ENCODE measurements at regions not wholly inside any gene's neighbourhood (a gene's known extent, or its start where the extent isn't known, plus 50 kb on each side); places are given as distances from the start of the nearest gene placed in this dataset.
"Not testable (repeated sequence)": the region's sequence is repeated elsewhere in the genome, so short reads cannot be mapped to it uniquely, and the experiment has no call there.

DNA sequence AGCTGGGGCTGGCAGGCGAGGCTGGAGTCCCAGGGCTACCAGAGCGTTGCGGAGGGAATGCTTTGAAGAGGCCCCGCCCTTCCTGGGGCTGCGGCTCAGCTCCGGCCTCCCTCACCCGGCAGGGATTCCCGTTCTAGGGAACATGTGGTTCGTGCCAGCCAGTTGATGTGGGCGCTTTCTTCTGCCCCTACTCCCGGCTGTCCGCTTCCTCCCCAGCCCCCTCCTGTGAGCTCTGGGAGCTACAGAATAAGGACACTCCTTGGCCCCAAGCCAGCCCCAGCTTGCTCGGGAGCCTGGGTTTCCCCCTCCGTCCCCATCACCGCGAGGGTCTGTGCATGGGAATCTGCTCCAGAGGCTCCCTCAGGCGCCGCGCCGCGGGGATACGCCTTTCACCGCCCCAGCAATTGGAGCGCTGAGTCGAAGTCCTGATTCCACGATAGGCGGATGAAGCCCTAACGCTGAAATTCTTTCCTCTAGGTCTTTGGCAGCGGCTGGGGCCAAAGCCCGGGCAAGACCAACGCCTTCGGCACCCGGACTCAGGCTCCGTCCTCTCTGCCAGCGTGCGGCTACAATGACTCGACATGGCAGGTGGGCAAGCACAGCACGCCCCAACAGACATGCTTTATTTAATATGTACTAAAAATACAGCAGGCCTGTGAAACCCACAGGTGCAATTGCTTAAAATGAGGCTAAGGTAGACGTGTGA, 69.5 kb downstream of the KLF15 start:
- no peak for DNase-seq (ENCODE audit: low spot score)
- TF ChIP-seq, protein P1, sequence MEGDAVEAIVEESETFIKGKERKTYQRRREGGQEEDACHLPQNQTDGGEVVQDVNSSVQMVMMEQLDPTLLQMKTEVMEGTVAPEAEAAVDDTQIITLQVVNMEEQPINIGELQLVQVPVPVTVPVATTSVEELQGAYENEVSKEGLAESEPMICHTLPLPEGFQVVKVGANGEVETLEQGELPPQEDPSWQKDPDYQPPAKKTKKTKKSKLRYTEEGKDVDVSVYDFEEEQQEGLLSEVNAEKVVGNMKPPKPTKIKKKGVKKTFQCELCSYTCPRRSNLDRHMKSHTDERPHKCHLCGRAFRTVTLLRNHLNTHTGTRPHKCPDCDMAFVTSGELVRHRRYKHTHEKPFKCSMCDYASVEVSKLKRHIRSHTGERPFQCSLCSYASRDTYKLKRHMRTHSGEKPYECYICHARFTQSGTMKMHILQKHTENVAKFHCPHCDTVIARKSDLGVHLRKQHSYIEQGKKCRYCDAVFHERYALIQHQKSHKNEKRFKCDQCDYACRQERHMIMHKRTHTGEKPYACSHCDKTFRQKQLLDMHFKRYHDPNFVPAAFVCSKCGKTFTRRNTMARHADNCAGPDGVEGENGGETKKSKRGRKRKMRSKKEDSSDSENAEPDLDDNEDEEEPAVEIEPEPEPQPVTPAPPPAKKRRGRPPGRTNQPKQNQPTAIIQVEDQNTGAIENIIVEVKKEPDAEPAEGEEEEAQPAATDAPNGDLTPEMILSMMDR (IDR thresholded peaks at IDR 0.05; ENCODE audit: borderline replicate concordance, control extremely low read depth, extremely low read depth, insufficient read depth, missing control alignments): no peak
- in situ Hi-C loops (cut with MboI; ENCODE audit: low sequenced_read_pairs, unreplicated experiment): no loop called here

DNA sequence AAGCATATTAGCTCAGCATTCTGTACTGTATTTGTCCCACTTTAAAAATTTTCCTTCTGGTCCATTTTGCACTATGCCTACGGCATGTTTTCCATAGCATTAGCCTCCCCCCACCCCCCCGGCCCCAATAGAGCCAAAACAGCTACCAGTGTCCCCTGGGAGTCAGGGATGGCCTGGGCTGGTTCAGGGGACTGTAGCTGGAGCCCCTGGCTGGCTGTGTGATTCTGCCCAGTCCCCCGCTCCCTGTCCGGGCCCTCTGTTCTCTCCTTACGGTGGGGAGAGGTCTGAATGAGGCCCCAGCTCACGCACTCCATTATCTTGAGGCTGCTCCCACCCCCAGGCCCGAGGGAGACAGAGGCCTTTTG, 70.1 kb downstream of the KLF15 start:
- TF ChIP-seq, protein P1 (IDR thresholded peaks at IDR 0.05; ENCODE audit: borderline replicate concordance, control extremely low read depth, extremely low read depth, insufficient read depth, missing control alignments): no peak
- DNase-seq (ENCODE audit: low spot score): no peak
- in situ Hi-C loops (cut with MboI; ENCODE audit: low sequenced_read_pairs, unreplicated experiment): no loop called here

DNA sequence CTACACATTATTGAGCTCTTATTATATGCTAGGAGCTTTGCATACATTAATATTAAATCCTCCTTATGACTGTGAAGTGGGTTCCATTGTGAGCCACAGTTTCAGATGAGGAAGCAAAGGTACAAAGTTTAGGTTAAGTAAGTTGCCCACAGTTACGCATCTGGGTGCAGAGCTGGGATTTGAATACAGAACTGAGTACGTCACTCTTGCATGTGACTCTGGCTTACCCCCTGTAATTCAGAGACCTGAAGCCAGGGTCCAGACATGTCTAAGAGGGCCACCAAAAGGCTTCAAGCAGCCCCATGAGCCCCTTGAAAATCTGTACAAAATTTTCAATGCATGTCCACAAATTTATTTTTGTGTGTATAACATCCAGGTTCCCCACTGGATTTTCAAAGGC, 71.8 kb downstream of the KLF15 start:
- no peak for DNase-seq (ENCODE audit: low spot score)
- TF ChIP-seq, protein P1 (IDR thresholded peaks at IDR 0.05; ENCODE audit: borderline replicate concordance, control extremely low read depth, extremely low read depth, insufficient read depth, missing control alignments): no peak
- in situ Hi-C loops (cut with MboI; ENCODE audit: low sequenced_read_pairs, unreplicated experiment): no loop called here

DNA sequence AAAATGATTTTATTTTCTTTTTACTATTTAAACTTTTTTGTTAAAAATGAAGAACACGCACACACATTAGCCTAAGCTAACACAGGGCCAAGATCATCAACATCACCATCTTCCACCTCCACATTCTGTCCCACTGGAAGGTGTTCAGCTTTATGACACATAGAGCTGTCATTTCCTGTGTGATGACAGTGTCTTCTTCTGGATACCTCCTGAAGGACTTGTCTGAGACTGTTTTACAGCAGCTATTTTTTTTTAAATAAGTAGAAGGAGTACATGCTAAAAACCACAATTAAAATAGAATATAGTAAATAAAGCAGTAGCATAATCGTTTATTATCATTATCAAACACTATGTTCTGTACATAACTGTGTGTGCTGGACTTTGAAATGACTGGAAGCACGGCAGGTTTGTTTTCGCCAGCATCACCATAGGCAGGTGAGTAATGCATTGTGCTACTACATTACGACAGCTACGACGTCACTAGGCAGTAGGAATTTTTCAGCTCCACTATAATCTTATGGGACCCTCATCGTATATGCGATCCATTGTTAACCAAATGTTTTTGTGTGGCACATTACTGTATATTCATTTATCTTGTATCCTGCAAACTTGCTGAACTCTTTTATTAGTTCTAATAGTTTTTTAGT, 72.8 kb downstream of the KLF15 start:
- TF ChIP-seq, protein P1 (IDR thresholded peaks at IDR 0.05; ENCODE audit: borderline replicate concordance, control extremely low read depth, extremely low read depth, insufficient read depth, missing control alignments): no peak
- in situ Hi-C loops (cut with MboI; ENCODE audit: low sequenced_read_pairs, unreplicated experiment): no loop called here
- DNase-seq (ENCODE audit: low spot score): no peak

DNA sequence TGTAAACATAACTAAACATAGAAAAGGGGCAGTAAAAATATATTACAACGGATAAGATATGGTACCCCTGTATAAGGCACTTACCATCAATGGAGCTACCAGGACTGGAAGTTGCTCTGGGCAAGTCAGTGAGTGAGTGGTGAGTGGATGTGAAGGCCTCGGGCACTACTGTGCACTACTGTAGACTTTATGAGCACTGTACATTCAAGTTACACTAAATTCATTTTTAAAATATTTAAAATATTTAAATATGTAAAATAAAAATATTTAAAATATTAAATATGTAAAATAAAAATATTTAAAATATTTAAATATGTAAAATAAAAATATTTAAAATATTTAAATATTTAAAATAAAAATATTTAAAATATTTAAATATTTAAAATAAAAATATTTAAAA, 73.6 kb downstream of the KLF15 start:
- DNase-seq (ENCODE audit: low spot score); in situ Hi-C loops (cut with MboI; ENCODE audit: low sequenced_read_pairs, unreplicated experiment): not testable (repeated sequence)

DNA sequence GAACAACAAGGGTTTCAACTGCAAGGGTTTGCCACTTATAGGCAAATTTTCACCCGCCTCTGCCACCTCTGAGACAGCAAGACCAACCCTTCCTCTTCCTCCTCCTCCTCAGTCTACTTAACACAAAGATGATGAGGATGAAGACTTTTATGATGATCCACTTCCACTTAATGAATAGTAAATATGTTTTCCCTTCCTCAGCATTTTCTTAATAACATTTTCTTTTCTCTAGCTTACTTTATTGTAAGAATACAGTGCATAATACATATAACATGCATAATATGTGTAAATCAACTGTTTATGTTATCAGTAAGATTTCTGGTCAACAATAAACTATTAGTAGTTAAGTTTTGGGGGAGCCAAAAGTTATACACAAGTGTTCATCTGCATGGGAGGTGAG, 77.4 kb downstream of the KLF15 start:
- in situ Hi-C loops (cut with MboI; ENCODE audit: low sequenced_read_pairs, unreplicated experiment): no loop called here
- TF ChIP-seq, protein P1 (IDR thresholded peaks at IDR 0.05; ENCODE audit: borderline replicate concordance, control extremely low read depth, extremely low read depth, insufficient read depth, missing control alignments): no peak
- DNase-seq (ENCODE audit: low spot score): no peak

DNA sequence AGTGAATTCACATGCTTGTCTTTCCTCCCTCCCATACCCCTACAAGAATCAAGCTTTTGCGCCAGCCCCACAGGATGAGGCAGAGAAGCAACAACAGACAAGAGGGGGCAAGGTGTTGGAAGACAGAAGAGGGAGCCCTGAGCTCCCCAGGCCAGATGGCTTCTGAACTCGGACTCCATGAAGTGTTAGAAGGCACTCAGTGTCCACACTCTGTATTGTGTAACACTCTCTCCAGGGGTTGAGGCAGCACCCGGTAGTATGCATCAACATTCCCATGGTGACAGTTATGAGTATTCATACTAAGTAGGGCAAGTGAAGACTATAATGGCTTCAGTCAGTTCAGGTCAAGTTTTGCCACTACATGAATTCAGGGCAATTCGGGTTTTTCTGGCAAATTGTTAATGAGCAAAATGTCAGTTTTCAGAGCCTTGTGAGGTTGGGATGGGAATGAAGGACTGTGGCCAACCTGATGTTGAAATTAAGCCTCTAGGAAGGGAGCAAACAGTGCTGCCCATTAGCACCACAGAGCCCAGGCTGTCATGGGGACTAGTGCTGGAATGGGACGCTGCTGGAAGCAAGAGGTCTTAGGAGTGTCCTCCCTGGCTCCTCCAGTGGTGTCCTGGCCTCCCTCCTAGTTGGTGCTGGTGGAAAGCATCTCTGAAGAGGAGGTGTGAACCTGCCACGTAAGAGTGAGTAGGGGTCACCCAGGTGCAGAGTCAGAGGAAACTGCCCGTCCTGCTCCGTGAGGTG, 79.4 kb downstream of the KLF15 start:
- in situ Hi-C loops (cut with MboI; ENCODE audit: low sequenced_read_pairs, unreplicated experiment): no loop called here
- DNase-seq (ENCODE audit: low spot score): no peak
- TF ChIP-seq, protein P1 (IDR thresholded peaks at IDR 0.05; ENCODE audit: borderline replicate concordance, control extremely low read depth, extremely low read depth, insufficient read depth, missing control alignments): no peak

Data from GM13976 (cell line).